Skeletal muscle cell (primary cell): ENCODE measurements at regions not wholly inside any gene's neighbourhood (a gene's known extent, or its start where the extent isn't known, plus 50 kb on each side); places are given as distances from the start of the nearest gene placed in this dataset.
"Not testable (repeated sequence)": the region's sequence is repeated elsewhere in the genome, so short reads cannot be mapped to it uniquely, and the experiment has no call there.

Experiments
- DNase-seq: peaks from one replicate; pipeline ENCODE4 v3.0.0-alpha.2; 2010; ENCODE audit warnings: low read depth
- H3K4me3 ChIP-seq: 2 replicates; pipeline ENCODE4 v1.5.1; 2011; ENCODE audit warnings: low read depth, mild to moderate bottlenecking, control low read depth, low read length, moderate library complexity

- H3K4me3 ChIP-seq = no peak overlapping the region
- no peak for DNase-seq
These were observed 73.8 kb downstream of the SLC25A46 start for GRCh38 chr5:110812639-110813038.

- H3K4me3 ChIP-seq = no peak overlapping the region
- no peak for DNase-seq
These were observed 77.3 kb downstream of the SLC25A46 start for GRCh38 chr5:110815916-110816605.

GRCh38 chr5:110817459-110817858, 78.7 kb downstream of the SLC25A46 start:
- peak; percentile 2 for DNase-seq
- H3K4me3 ChIP-seq = no peak overlapping the region

- H3K4me3 ChIP-seq = no peak overlapping the region
- no peak for DNase-seq
These were observed 84.8 kb downstream of the SLC25A46 start for GRCh38 chr5:110823571-110823970.

DNA sequence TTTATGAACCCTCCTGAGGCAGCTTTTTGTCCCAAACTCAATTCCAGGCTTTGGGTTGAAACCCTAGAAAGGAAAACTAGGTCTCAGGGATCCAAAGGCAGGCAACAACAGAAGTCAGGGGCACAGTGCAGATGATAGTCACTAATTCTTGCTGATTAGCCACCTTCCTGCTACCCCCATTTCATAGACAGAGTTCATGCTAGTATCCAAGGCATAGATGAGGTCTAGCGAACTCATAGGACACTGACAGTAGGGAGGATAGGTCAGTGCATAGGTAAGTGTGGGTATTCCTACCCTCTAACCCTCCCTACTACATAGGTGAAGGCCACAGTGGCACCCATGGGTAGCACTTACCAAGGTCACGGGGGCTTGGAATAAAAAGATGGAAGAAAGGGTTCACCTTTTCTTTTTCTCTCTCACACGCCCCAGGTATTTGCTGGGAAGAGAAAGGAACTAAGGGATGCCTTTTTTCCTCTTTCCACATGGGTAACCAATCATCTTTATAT, 86.2 kb downstream of the SLC25A46 start:
- DNase-seq = no peak
- no peak overlapping the region for H3K4me3 ChIP-seq

DNA sequence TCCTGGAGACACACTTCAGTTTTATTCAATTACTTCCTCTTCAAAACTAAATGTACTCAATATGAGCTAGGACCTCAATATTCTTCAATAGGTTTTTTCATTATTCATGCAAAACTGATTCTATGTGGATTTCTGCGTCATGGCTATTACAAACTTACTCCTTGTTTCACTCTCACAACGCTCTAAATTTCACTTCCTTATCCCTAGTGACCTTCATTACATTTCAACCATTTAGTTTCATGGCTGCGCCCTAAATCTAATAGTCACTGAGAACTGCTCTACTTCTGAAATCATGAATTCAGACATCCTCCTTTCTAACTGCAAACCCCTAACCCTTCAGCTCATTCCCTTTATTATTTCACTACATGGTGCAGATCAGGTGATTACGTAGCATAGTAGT, 93.9 kb downstream of the SLC25A46 start:
- no peak overlapping the region for H3K4me3 ChIP-seq
- no peak for DNase-seq

DNA sequence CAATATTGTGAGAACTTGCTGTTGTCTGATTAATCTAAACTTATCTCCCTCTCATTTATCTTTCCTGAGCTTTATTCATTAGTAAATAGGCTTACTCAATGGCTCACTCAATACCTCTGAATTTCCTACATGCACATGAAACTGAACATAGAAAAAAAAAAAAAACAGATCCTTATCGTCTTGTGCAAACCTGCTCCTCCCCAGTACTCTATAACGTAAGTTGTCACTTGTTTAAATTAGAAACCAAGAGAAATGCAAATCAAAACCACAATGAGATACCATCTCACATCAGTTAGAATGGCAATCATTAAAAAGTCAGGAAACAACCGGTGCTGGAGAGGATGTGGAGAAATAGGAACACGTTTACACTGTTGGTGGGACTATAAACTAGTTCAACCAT, 96.1 kb downstream of the SLC25A46 start:
- not testable (repeated sequence) for DNase-seq

GRCh38 chr5:110836851-110837250, 98.0 kb downstream of the SLC25A46 start:
- DNase-seq = no peak
- no peak overlapping the region for H3K4me3 ChIP-seq

More for the DNA sequence above, 96.1 kb downstream of the SLC25A46 start:
- not testable (repeated sequence) for H3K4me3 ChIP-seq

GRCh38 chr5:110838357-110838756, 99.5 kb downstream of the SLC25A46 start:
- not testable (repeated sequence) for H3K4me3 ChIP-seq, DNase-seq

DNA sequence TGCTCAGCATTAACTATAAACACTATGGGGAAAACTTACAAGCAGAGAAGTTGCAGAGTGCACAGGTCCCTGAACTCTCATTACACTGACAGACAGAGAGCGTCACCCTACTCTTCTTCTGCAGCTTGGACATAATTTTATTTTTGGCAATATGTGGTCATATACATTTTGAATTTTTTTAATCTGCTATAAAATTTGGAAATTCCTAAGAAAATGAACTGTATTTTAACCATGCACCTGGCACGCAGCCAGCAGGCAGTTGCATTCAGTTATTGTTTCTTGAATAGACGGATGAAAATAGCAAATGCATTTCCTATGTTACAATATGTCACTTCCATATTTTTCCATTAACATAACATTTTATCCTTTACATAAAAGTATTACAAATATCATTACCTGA, 100.2 kb downstream of the SLC25A46 start:
- no peak overlapping the region for H3K4me3 ChIP-seq
- DNase-seq = no peak

- no peak overlapping the region for H3K4me3 ChIP-seq
- no peak for DNase-seq
These were observed 101.6 kb downstream of the SLC25A46 start for GRCh38 chr5:110840347-110840960.

DNA sequence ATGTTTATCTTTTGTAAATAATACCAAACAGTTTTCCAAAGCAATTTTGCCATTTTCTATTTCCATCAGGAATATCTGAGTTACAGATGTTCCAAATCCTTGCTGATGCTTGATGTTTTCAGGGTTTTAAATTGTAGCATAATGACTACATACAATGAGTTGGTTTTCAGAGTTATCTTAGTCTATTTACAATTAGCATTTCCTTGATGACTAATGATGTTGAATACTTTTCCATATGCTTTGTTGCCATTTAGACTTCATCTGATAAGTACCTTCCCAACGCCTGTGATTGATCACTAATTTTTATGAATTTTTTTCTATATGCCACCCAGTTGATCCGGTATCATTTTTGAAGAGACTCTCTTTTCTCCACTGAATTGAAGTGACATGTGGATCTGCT, 102.3 kb downstream of the SLC25A46 start:
- DNase-seq = no peak
- no peak overlapping the region for H3K4me3 ChIP-seq

- no peak overlapping the region for H3K4me3 ChIP-seq
- no peak for DNase-seq
These were observed 104.1 kb downstream of the SLC25A46 start for GRCh38 chr5:110842948-110843347.

DNA sequence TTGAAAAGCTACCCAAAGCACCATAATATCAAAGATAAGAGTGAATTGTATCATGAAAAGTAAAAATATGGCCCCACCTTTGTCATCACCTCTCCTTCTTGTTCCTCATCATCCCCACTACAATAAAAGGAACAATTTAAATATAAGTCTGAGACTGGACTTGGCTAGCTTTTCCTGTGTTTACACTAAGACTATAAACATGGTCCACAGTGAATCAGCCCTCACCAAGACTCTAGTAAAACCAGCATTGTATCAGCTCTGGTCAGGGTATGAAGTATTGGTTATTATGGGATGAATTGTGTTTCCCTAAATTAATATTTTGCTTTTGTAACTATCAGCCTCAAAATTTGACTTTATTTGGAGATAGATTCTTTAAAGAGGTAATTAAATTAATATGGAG, 105.4 kb downstream of the SLC25A46 start:
- DNase-seq = no peak
- no peak overlapping the region for H3K4me3 ChIP-seq

DNA sequence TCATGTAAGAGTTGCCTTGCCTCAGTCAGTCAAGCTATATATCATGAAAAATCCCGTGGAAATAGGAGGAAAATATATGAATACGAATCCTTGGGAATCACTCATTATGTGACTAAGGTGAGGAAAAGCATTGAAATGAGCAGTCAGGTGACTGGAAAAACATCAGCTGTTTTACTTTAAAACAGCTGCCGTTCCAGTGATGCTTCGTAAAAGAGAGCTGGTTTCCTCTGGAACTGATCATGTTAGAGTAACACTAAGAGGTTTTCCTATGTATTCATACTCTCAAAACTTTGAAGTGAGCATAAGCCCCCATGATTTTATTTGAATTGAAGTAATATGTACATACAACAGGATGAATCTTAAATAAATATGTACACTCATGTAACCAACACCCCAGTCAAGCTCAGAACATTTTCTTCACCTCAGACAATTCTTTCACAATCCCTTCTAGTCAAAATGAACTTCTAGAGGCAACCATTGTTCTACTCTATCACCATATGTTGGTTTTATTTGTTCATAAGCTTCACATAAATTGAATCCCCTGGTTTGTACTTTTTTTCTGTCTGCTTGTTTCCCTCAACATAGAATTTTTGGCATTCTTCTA, 107.7 kb downstream of the SLC25A46 start:
- no peak overlapping the region for H3K4me3 ChIP-seq
- no peak for DNase-seq

GRCh38 chr5:110851357-110851756, 112.5 kb downstream of the SLC25A46 start:
- no peak for DNase-seq
- no peak overlapping the region for H3K4me3 ChIP-seq

DNA sequence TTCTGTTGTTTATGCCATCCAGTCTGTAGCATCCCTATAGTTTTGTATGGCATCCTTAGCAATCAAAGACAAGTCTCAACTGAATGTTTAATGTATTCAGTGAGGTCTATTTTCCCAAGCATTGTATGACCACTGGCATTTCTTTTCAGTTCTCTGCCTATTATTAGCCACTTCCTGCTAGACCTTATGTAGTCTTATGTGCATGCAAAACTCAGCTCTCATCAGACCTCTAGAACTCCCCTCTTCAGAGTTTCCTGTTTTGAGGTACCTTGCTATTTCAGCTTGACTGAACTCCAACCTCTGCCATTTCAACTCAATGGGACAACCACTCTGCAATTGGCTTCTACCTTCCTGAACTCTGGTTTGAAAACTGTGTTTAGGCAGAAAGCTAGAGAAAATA, 113.2 kb downstream of the SLC25A46 start:
- DNase-seq = no peak

DNA sequence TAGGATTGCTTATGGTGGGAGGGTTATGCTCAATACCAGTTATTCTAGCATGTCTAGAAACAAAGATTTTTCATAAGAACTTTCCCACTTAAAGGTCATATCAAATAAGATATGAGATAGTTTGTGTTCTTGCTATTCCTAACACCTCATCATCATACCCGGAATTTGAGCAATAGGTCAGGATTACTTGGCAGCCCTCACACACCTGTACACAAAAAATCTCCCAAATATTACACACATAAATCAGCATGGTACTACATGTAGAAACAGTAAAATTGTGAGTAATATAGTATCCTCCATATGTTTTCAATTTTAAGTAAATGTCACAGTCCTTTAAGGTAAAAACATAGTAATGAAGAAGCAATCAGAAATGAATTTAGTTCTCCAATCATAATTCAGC, 113.7 kb downstream of the SLC25A46 start:
- no peak for DNase-seq
- no peak overlapping the region for H3K4me3 ChIP-seq

More for the DNA sequence above, 113.2 kb downstream of the SLC25A46 start:
- H3K4me3 ChIP-seq = no peak overlapping the region

DNA sequence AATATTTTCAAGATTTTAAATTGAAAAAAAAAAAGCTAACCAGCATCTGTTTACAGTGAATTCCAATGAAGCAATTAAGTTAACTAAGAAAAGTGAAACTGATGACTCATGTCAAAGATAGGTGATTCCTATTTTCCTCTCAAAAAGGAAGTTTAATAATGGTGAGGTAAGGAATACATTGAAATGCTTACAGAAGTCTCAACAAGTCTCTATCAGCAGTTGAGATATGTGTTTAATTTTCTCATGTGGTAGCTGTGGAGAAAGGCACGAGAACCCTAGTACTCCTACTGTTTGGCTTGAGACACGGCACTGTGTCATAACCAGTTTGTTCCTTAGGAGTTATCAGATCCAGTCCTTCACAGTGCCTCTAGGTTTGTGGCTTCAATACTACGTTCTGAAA, 114.5 kb downstream of the SLC25A46 start:
- no peak for DNase-seq
- H3K4me3 ChIP-seq = no peak overlapping the region

GRCh38 chr5:110854200-110854599, 115.4 kb downstream of the SLC25A46 start:
- DNase-seq = no peak
- no peak overlapping the region for H3K4me3 ChIP-seq

GRCh38 chr5:110855961-110856360, 117.2 kb downstream of the SLC25A46 start:
- no peak overlapping the region for H3K4me3 ChIP-seq

More at GRCh38 chr5:110855961-110856360, 117.2 kb downstream of the SLC25A46 start:
- no peak for DNase-seq
